Brain microvascular endothelial cell (primary cell): ENCODE measurements at regions not wholly inside any gene's neighbourhood (a gene's known extent, or its start where the extent isn't known, plus 50 kb on each side); places are given as distances from the start of the nearest gene placed in this dataset.
"Not testable (repeated sequence)": the region's sequence is repeated elsewhere in the genome, so short reads cannot be mapped to it uniquely, and the experiment has no call there.

Source experiments
- DNase-seq: peaks from one replicate; pipeline ENCODE4 v3.0.0-alpha.2; 2020
- H3K27ac ChIP-seq: fragments of 250-450 bp; sonication (Bioruptor Pico); 2 replicates; pipeline ENCODE4 v1.5.1; 2020; ENCODE audit warnings: mild to moderate bottlenecking, moderate library complexity
- H3K27me3 ChIP-seq: fragments of 250-450 bp; sonication (Bioruptor Pico); replicated peaks from 2 replicates; pipeline ENCODE4 v1.5.1; 2020; ENCODE audit warnings: mild to moderate bottlenecking
- H3K36me3 ChIP-seq: fragments of 250-450 bp; sonication (Bioruptor Pico); replicated peaks from 2 replicates; pipeline ENCODE4 v1.5.1; 2020; ENCODE audit warnings: mild to moderate bottlenecking
- H3K4me3 ChIP-seq: 2 replicates; pipeline ENCODE4 v1.5.1; 2011; ENCODE audit warnings: low read depth, mild to moderate bottlenecking, control low read depth, low read length, moderate library complexity
- in situ Hi-C: cut with HindIII; loops from 2 replicates; pipeline ENCODE4 v1.10.0; 2017; ENCODE audit warnings: low sequenced_read_pairs, low pct_ligation_motif_present
- TF ChIP-seq, protein P1 (sequence below): IDR thresholded peaks from 2 replicates; pipeline ENCODE4 v1.5.1; 2011; ENCODE audit warnings: low read depth, mild to moderate bottlenecking, moderate library complexity, low read length, control low read depth, inconsistent platforms; ENCODE audit errors: missing control alignments

DNA sequence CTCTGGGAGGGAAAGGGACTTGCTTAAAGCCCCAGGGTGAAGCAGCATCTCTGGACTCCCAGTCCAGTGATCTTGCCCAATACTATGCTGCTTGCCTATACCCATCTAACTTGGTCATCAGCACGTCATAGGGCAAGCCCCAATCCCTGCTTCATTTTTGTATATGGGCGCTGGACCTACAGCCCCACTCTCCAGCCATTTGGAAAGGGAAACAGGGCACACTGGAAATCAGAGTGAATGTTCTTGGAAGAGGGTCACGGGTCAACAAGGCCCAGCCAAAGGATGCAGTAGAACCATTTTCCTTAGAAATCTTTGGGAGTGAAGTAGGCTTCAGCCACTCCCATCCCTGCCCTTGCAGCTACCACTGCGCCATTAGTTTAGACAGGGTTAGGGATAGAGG is 162.5 kb downstream of the GOLGA6L4 start:
- H3K36me3 ChIP-seq, in situ Hi-C loops, DNase-seq, H3K27me3 ChIP-seq, H3K27ac ChIP-seq, H3K4me3 ChIP-seq: not testable (repeated sequence)

- TF ChIP-seq, protein P1, sequence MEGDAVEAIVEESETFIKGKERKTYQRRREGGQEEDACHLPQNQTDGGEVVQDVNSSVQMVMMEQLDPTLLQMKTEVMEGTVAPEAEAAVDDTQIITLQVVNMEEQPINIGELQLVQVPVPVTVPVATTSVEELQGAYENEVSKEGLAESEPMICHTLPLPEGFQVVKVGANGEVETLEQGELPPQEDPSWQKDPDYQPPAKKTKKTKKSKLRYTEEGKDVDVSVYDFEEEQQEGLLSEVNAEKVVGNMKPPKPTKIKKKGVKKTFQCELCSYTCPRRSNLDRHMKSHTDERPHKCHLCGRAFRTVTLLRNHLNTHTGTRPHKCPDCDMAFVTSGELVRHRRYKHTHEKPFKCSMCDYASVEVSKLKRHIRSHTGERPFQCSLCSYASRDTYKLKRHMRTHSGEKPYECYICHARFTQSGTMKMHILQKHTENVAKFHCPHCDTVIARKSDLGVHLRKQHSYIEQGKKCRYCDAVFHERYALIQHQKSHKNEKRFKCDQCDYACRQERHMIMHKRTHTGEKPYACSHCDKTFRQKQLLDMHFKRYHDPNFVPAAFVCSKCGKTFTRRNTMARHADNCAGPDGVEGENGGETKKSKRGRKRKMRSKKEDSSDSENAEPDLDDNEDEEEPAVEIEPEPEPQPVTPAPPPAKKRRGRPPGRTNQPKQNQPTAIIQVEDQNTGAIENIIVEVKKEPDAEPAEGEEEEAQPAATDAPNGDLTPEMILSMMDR = no peak
- in situ Hi-C loops = no loop called here
Observed at GRCh38 chr15:84398763-84399701, 163.5 kb downstream of the GOLGA6L4 start.

DNA sequence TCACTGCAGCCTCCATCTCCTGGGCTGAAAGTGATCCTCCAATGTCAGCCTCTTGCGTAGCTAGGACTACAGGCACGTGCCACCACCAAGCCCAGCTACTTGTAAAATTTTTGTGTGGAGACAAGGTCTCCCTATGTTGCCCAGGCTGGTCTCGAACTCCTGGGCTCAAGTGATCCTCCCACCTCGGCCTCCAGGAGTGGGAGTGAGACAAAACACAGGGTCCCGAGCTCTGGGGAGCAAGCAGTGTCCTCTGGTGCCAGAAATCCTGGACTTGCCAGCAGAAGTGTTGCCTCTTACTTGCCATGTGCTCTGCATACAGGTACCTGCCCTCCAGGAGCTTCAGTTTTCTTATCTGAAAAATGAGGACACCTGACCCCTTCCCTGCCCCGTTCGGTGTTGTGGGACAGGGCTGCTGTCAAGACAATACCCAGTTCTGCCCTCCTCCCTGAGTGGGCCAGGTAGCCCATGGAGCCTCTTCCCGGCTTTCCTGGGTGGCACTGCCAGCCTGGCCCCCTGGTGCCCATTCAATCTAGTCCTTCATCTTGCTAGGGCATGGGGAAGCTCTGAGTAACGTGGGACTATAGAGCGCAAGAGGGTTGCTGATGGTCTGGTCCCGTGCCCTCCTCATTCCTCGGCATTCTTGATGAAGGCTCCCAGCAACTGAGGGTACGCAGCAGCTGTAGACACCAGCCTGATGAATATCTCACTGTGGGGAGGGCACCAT is 164.6 kb downstream of the GOLGA6L4 start:
- TF ChIP-seq, protein P1 = no peak
- Histone ChIP-seq H3K36me3 (no peaks in the 10 kb centered on the region), H3K4me3 (no peak overlapping the region), H3K27ac (no peak overlapping the region), H3K27me3 (no peaks in the 10 kb centered on the region)
- in situ Hi-C loops = no loop called here
- DNase-seq = no peak

More at GRCh38 chr15:84398763-84399701, 163.5 kb downstream of the GOLGA6L4 start:
- no peak overlapping the region for H3K27ac ChIP-seq
- no peaks in the 10 kb centered on the region for H3K27me3 ChIP-seq
- H3K4me3 ChIP-seq = no peak overlapping the region
- no peaks in the 10 kb centered on the region for H3K36me3 ChIP-seq
- DNase-seq = no peak

DNA sequence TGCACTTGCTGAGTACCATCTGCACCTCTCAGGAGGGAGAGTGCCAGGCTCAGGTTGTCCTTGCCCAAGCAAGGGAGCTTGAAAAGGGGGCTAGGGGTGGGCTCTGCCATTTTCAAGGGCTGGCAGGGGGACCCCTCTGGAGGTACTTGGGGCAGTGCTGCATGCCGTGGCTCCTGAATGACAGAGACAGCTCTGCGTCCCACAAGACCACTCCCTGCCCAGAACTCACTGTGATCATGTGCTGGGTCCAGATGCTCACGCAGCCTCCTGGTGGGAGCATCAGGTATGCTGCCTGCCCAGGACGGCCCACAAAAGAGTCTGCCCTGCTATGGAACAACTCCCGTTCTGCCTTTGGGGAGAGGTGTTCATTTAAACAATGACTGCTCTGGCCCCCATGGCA is 165.2 kb downstream of the GOLGA6L4 start:
- Histone ChIP-seq H3K27me3 (no peaks in the 10 kb centered on the region), H3K4me3 (no peak overlapping the region), H3K27ac (no peak overlapping the region), H3K36me3 (no peaks in the 10 kb centered on the region)
- no peak for DNase-seq
- TF ChIP-seq, protein P1 = no peak
- in situ Hi-C loops = no loop called here

GRCh38 chr15:84401461-84401860 is 165.9 kb downstream of the GOLGA6L4 start:
- H3K27ac ChIP-seq, DNase-seq, H3K27me3 ChIP-seq, H3K36me3 ChIP-seq, in situ Hi-C loops, H3K4me3 ChIP-seq: not testable (repeated sequence)

GRCh38 chr15:84401891-84402840 is 166.6 kb downstream of the GOLGA6L4 start:
- H3K27me3 ChIP-seq, DNase-seq, H3K36me3 ChIP-seq, H3K27ac ChIP-seq, H3K4me3 ChIP-seq, in situ Hi-C loops: not testable (repeated sequence)
